ENCODE measurements at regions not wholly inside any gene's neighbourhood (a gene's known extent, or its start where the extent isn't known, plus 50 kb on each side); places are given as distances from the start of the nearest gene placed in this dataset.
"Not testable (repeated sequence)": the region's sequence is repeated elsewhere in the genome, so short reads cannot be mapped to it uniquely, and the experiment has no call there.

GRCh38 chr6:20338156-20338555 is 63.5 kb upstream of the E2F3 start:
- Histone ChIP-seq H3K27me3 (ENCODE audit: control insufficient read depth, insufficient read depth, low read length) (peaks cover 9% of the 10 kb centered on the region), H3K27ac (ENCODE audit: low read depth, low read length) (no peak overlapping the region), H3K9me3 (ENCODE audit: control insufficient read depth, insufficient read depth, low read length) (no peaks in the 10 kb centered on the region; the same call in 1 of the 2 replicates), H3K4me3 (ENCODE audit: low read depth, low read length) (no peak overlapping the region)
- DNase-seq (ENCODE audit: low read depth, low spot score): no peak
- no peak for TF ChIP-seq CTCF (IDR thresholded peaks at IDR 0.05; ENCODE audit: low read depth, low read length)
- ChIA-PET CTCF (no interaction called here), POLR2A (interaction anchor here (0.5 kb wide), 1 partner anchor 65 kb away, joined by 7 read pairs; no protein-coding TSS in a partner anchor)

GRCh38 chr6:20340068-20340848 is 61.4 kb upstream of the E2F3 start:
- TF ChIP-seq CTCF (IDR thresholded peaks at IDR 0.05; ENCODE audit: low read depth, low read length): no peak
- CTCF ChIA-PET: interaction anchor here (0.6 kb wide), 1 partner anchor 10 kb away, joined by 3 read pairs; no protein-coding TSS in a partner anchor
- Histone ChIP-seq H3K27me3 (ENCODE audit: control insufficient read depth, insufficient read depth, low read length) (peaks cover 5% of the 10 kb centered on the region), H3K27ac (ENCODE audit: low read depth, low read length) (no peak overlapping the region), H3K4me3 (ENCODE audit: low read depth, low read length) (no peak overlapping the region), H3K9me3 (ENCODE audit: control insufficient read depth, insufficient read depth, low read length) (no peaks in the 10 kb centered on the region; the same call in 1 of the 2 replicates)
- POLR2A ChIA-PET: no interaction called here
- DNase-seq (ENCODE audit: low read depth, low spot score): no peak

DNA sequence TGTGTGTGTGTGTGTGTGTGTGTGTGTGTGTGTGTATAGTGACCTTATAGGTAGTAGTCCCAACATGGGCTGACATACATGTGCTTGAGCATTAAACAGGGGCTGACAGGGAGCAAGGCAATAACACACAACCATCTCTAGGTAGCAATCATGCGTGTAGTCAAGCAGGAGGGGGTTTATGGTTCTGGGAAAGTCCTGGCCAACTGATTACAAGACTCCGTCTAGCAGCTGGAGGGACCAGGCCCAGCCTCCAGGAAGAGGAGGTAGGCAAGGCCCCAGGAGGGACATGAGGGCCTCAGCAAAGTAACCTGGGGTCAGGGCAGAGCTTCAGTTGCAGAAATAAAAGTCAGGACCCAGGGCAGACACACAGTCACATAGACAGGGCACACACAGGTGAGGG is 60.6 kb upstream of the E2F3 start:
- Histone ChIP-seq H3K9me3 (ENCODE audit: control insufficient read depth, insufficient read depth, low read length) (no peaks in the 10 kb centered on the region; the same call in 1 of the 2 replicates), H3K27ac (ENCODE audit: low read depth, low read length) (no peak overlapping the region), H3K4me3 (ENCODE audit: low read depth, low read length) (no peak overlapping the region), H3K27me3 (ENCODE audit: control insufficient read depth, insufficient read depth, low read length) (peaks cover 5% of the 10 kb centered on the region)
- TF ChIP-seq CTCF (IDR thresholded peaks at IDR 0.05; ENCODE audit: low read depth, low read length): no peak
- POLR2A ChIA-PET: no interaction called here
- DNase-seq (ENCODE audit: low read depth, low spot score): no peak
- CTCF ChIA-PET: interaction anchor here (0.8 kb wide), 1 partner anchor 21 kb away, joined by 3 read pairs; no protein-coding TSS in a partner anchor

DNA sequence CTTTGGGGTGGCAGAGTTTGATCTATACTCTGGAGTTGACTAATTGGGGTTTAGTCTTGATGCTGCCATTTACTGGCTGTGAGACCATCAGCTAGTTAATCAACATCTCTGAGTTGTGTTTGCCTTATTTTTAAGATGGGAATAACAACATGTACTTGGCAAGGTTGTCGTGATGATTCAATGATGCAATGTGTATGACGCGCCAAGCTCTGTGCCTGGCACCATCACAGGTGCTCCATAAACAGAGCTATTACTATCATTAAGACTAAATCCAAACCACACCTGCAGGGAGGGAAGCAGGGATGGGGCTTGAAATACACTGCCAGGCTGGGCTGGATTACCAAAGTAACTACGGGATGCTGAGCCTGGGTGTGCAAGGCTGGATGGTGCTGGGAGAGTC is 60.1 kb upstream of the E2F3 start:
- peaks cover 5% of the 10 kb centered on the region for H3K27me3 ChIP-seq (ENCODE audit: control insufficient read depth, insufficient read depth, low read length)
- ChIA-PET CTCF (interaction anchor here (0.8 kb wide), 1 partner anchor 22 kb away, joined by 3 read pairs; no protein-coding TSS in a partner anchor), POLR2A (no interaction called here)
- TF ChIP-seq CTCF (IDR thresholded peaks at IDR 0.05; ENCODE audit: low read depth, low read length): no peak
- H3K4me3 ChIP-seq (ENCODE audit: low read depth, low read length): no peak overlapping the region
- H3K27ac ChIP-seq (ENCODE audit: low read depth, low read length): no peak overlapping the region
- no peaks in the 10 kb centered on the region; the same call in 1 of the 2 replicates for H3K9me3 ChIP-seq (ENCODE audit: control insufficient read depth, insufficient read depth, low read length)
- no peak for DNase-seq (ENCODE audit: low read depth, low spot score)

DNA sequence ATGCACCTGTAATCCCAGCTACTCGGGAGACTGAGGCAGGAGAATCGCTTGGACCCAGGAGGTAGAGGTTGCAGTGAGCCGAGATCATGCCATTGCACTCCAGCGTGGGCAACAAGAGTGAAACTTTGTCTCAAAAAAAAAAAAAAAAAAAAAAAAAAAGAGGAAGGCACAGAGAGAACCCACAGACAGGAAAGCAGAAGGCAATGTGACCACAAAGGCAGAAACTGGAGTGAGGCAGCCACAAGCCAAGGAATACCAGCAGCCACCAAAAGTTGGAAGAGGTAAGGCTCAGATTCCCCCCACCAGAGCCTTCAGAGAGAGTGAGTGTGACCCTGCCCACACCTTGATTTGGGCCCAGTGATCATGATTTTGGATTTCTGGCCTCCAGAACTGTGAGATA is 54.7 kb upstream of the E2F3 start:
- CTCF ChIA-PET; POLR2A ChIA-PET; DNase-seq (ENCODE audit: low read depth, low spot score); H3K4me3 ChIP-seq (ENCODE audit: low read depth, low read length); H3K27ac ChIP-seq (ENCODE audit: low read depth, low read length); H3K9me3 ChIP-seq (ENCODE audit: control insufficient read depth, insufficient read depth, low read length); H3K27me3 ChIP-seq (ENCODE audit: control insufficient read depth, insufficient read depth, low read length): not testable (repeated sequence)

All from AG04450 (cell line).